ENCODE measurements at regions not wholly inside any gene's neighbourhood (a gene's known extent, or its start where the extent isn't known, plus 50 kb on each side); places are given as distances from the start of the nearest gene placed in this dataset.

GRCh38 chr20:52484438-52484837, 292.9 kb upstream of the ZFP64 start:
- no peak for TF ChIP-seq CTCF (conservative IDR thresholded peaks at IDR 0.05; ENCODE audit: low read depth, low read length)
- TF ChIP-seq EZH2 (IDR thresholded peaks at IDR 0.05; ENCODE audit: low read length, unreplicated experiment): no peak
- no peak for TF ChIP-seq EZH2phosphoT487 (IDR thresholded peaks at IDR 0.05; ENCODE audit: borderline replicate concordance, low read length)
